Mesendoderm (in vitro differentiated cells): ENCODE measurements at regions not wholly inside any gene's neighbourhood (a gene's known extent, or its start where the extent isn't known, plus 50 kb on each side); places are given as distances from the start of the nearest gene placed in this dataset.
A peak's percentile ranks its signal among the peaks of the same experiment; 100 is the strongest.

Source experiments
- DNase-seq: peaks from one replicate; pipeline ENCODE4 v3.0.0; 2013
- H2AK5ac ChIP-seq: 2 replicates; pipeline ENCODE4 v1.6.1; 2013; ENCODE audit warnings: low read length, inconsistent platforms
- H2BK120ac ChIP-seq: 2 replicates; pipeline ENCODE4 v1.6.1; 2013; ENCODE audit warnings: low read depth, mild to moderate bottlenecking, low read length, moderate library complexity, mixed read lengths
- H2BK15ac ChIP-seq: replicated peaks from 2 replicates; pipeline ENCODE4 v1.6.1; 2013; ENCODE audit warnings: low read depth, mild to moderate bottlenecking, moderate library complexity
- H2BK5ac ChIP-seq: 2 replicates; pipeline ENCODE4 v1.6.1; 2013; ENCODE audit warnings: low read length, inconsistent platforms
- H3K18ac ChIP-seq: 2 replicates; pipeline ENCODE4 v1.6.1; 2013; ENCODE audit warnings: mild to moderate bottlenecking, low read length, mixed read lengths
- H3K23ac ChIP-seq: one replicate; pipeline ENCODE4 v1.6.1; 2013; ENCODE audit warnings: low read length
- H3K27ac ChIP-seq: 2 replicates; pipeline ENCODE4 v1.5.1; 2013; ENCODE audit warnings: low read depth, mild to moderate bottlenecking, inconsistent platforms, low read length, moderate library complexity
- H3K27me3 ChIP-seq: 2 replicates; pipeline ENCODE4 v1.6.1; 2013; ENCODE audit warnings: low read length, control low read depth, mild to moderate bottlenecking, inconsistent platforms; ENCODE audit not compliant: insufficient read depth, poor library complexity
- H3K36me3 ChIP-seq: 2 replicates; pipeline ENCODE4 v1.6.1; 2013; ENCODE audit warnings: low read length, inconsistent platforms; ENCODE audit not compliant: control insufficient read depth, insufficient read depth
- H3K4ac ChIP-seq: one replicate; pipeline ENCODE4 v1.6.1; 2013; ENCODE audit warnings: low read depth, mild to moderate bottlenecking, low read length, moderate library complexity
- H3K4me1 ChIP-seq: 2 replicates; pipeline ENCODE4 v1.6.1; 2013; ENCODE audit warnings: low read depth, low read length, inconsistent platforms; ENCODE audit not compliant: control insufficient read depth
- H3K4me2 ChIP-seq: 2 replicates; pipeline ENCODE4 v1.6.1; 2013; ENCODE audit warnings: low read length
- H3K4me3 ChIP-seq: 2 replicates; pipeline ENCODE4 v1.5.1; 2013; ENCODE audit warnings: mild to moderate bottlenecking, low read length
- H3K56ac ChIP-seq: one replicate; pipeline ENCODE4 v1.6.1; 2013; ENCODE audit warnings: low read length
- H3K79me1 ChIP-seq: 2 replicates; pipeline ENCODE4 v1.6.1; 2013; ENCODE audit warnings: low read length, inconsistent platforms
- H3K79me2 ChIP-seq: 2 replicates; pipeline ENCODE4 v1.6.1; 2013; ENCODE audit warnings: mild to moderate bottlenecking, low read length; ENCODE audit not compliant: control insufficient read depth, insufficient read depth
- H3K9ac ChIP-seq: 2 replicates; pipeline ENCODE4 v1.6.1; 2013; ENCODE audit warnings: low read length, inconsistent platforms
- H4K5ac ChIP-seq: one replicate; pipeline ENCODE4 v1.6.1; 2013; ENCODE audit warnings: low read length
- H4K8ac ChIP-seq: one replicate; pipeline ENCODE4 v1.6.1; 2013; ENCODE audit warnings: low read depth, mild to moderate bottlenecking, control low read depth, low read length, moderate library complexity
- WGBS: extraction: QIAGEN DNeasy Blood & Tissue Kit; methylation state at CpG from one replicate; pipeline ENCODE4 v1.1.7; 2013; ENCODE audit warnings: low lambda C conversion rate, missing lambda C conversion rate; ENCODE audit not compliant: insufficient coverage; ENCODE audit errors: extremely low coverage; 5-methylcytosine and 5-hydroxymethylcytosine counted together

GRCh38 chr6:109894181-109894580 lies 83.9 kb upstream of the GPR6 start:
- Histone ChIP-seq H2AK5ac (no peak overlapping the region), H2BK120ac (no peak overlapping the region), H3K79me1 (no peaks in the 10 kb centered on the region), H4K8ac (no peak overlapping the region), H3K79me2 (no peaks in the 10 kb centered on the region), H3K56ac (no peak overlapping the region), H3K27me3 (no peaks in the 10 kb centered on the region), H2BK15ac (no peak overlapping the region), H4K5ac (no peak overlapping the region), H3K18ac (no peak overlapping the region), H3K27ac (no peak overlapping the region), H3K4ac (no peak overlapping the region), H3K9ac (no peak overlapping the region), H2BK5ac (no peak overlapping the region), H3K4me3 (no peak overlapping the region), H3K4me1 (peaks cover 5% of the 10 kb centered on the region), H3K4me2 (no peak overlapping the region), H3K36me3 (no peaks in the 10 kb centered on the region), H3K23ac (no peak overlapping the region)
- no CpG with 5 or more reads among the region's 5 CpGs for WGBS
- DNase-seq = peak; percentile 20

DNA sequence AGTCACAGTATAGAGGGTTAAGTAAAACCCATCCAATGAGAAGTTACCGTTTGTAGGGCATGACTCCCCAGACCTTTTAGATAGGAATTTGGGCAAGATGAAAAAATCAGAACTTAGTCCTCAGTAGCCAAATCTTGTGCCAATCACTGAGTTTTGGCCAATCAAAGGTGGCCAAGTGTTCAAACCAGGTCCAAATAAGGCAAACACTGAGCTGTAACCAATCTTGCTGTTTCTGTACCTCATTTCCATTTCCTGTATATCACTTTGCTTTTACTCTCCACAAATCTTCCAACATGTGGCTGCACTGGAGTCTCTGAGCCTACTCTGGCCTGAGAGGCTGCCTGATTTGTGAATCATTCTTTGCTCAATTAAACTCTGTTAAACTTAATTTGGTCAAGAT lies 81.8 kb upstream of the GPR6 start:
- Histone ChIP-seq H3K4ac (no peak overlapping the region), H3K27ac (no peak overlapping the region), H3K23ac (no peak overlapping the region), H3K4me2 (no peak overlapping the region), H3K79me1 (no peaks in the 10 kb centered on the region), H3K56ac (no peak overlapping the region), H2BK15ac (no peak overlapping the region), H3K4me1 (peaks cover 10% of the 10 kb centered on the region), H3K9ac (no peak overlapping the region), H3K18ac (no peak overlapping the region), H4K8ac (no peak overlapping the region), H2BK5ac (no peak overlapping the region), H2BK120ac (no peak overlapping the region), H2AK5ac (no peak overlapping the region), H4K5ac (no peak overlapping the region), H3K36me3 (no peaks in the 10 kb centered on the region), H3K79me2 (no peaks in the 10 kb centered on the region), H3K27me3 (no peaks in the 10 kb centered on the region), H3K4me3 (no peak overlapping the region)
- DNase-seq = peak; percentile 16
- WGBS = no CpG with 5 or more reads among the region's 1 CpG

GRCh38 chr6:109897025-109897424 lies 81.1 kb upstream of the GPR6 start:
- H2BK120ac ChIP-seq = no peak overlapping the region
- no peak overlapping the region for H4K5ac ChIP-seq
- DNase-seq = no peak
- H3K27ac ChIP-seq = no peak overlapping the region
- no peaks in the 10 kb centered on the region for H3K27me3 ChIP-seq
- no peak overlapping the region for H2BK5ac ChIP-seq
- H2BK15ac ChIP-seq = no peak overlapping the region
- no CpG with 5 or more reads among the region's 2 CpGs for WGBS
- no peak overlapping the region for H3K4me2 ChIP-seq
- no peak overlapping the region for H3K9ac ChIP-seq
- H3K79me2 ChIP-seq = no peaks in the 10 kb centered on the region
- H3K56ac ChIP-seq = no peak overlapping the region
- no peak overlapping the region for H3K4me3 ChIP-seq
- H3K18ac ChIP-seq = no peak overlapping the region
- no peak overlapping the region for H2AK5ac ChIP-seq
- no peaks in the 10 kb centered on the region for H3K79me1 ChIP-seq
- H3K4ac ChIP-seq = no peak overlapping the region
- no peak overlapping the region for H4K8ac ChIP-seq
- H3K4me1 ChIP-seq = peaks cover 13% of the 10 kb centered on the region
- no peak overlapping the region for H3K23ac ChIP-seq
- no peaks in the 10 kb centered on the region for H3K36me3 ChIP-seq

- no peak overlapping the region for H3K4me3 ChIP-seq
- peaks cover 9% of the 10 kb centered on the region for H3K4me1 ChIP-seq
- H3K23ac ChIP-seq = no peak overlapping the region
- H2BK120ac ChIP-seq = no peak overlapping the region
- no peaks in the 10 kb centered on the region for H3K27me3 ChIP-seq
- H3K79me1 ChIP-seq = no peaks in the 10 kb centered on the region
- H2BK15ac ChIP-seq = no peak overlapping the region
- DNase-seq = no peak
- H3K56ac ChIP-seq = no peak overlapping the region
- no peak overlapping the region for H3K4me2 ChIP-seq
- H4K5ac ChIP-seq = no peak overlapping the region
- no CpG with 5 or more reads among the region's 2 CpGs for WGBS
- H3K79me2 ChIP-seq = no peaks in the 10 kb centered on the region
- no peak overlapping the region for H3K9ac ChIP-seq
- no peak overlapping the region for H2BK5ac ChIP-seq
- H3K36me3 ChIP-seq = no peaks in the 10 kb centered on the region
- no peak overlapping the region for H4K8ac ChIP-seq
- H2AK5ac ChIP-seq = no peak overlapping the region
- H3K18ac ChIP-seq = no peak overlapping the region
- no peak overlapping the region for H3K4ac ChIP-seq
- no peak overlapping the region for H3K27ac ChIP-seq
Measured at GRCh38 chr6:109897561-109898080, 80.5 kb upstream of the GPR6 start.

DNA sequence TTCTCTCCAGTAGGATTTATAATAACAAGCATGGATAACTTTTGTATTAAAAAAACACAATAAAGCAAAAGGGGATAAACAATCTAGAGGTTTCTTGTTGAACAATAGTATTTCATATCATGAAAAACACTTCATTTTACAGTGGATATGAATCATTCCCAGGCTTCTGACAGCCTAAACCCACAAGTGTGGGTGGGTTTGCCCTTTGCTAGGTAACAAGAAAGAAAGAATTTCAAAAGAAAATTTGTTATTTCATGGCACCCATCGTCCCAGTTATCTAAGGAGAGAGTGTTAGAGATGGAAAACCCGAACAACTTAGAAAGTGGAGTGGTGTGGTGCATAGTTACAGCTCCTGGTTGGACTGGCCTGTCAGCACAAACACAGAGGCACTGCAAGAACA lies 76.1 kb upstream of the GPR6 start:
- H3K4me3 ChIP-seq = no peak overlapping the region
- H2BK15ac ChIP-seq = no peak overlapping the region
- H3K4ac ChIP-seq = no peak overlapping the region
- no peak overlapping the region for H3K9ac ChIP-seq
- no peak overlapping the region for H3K23ac ChIP-seq
- H4K5ac ChIP-seq = no peak overlapping the region
- peaks cover 9% of the 10 kb centered on the region for H3K4me1 ChIP-seq
- no peak overlapping the region for H4K8ac ChIP-seq
- H3K79me1 ChIP-seq = no peaks in the 10 kb centered on the region
- no peak overlapping the region for H3K56ac ChIP-seq
- no peaks in the 10 kb centered on the region for H3K27me3 ChIP-seq
- no peaks in the 10 kb centered on the region for H3K36me3 ChIP-seq
- DNase-seq = no peak
- no CpG with 5 or more reads among the region's 2 CpGs for WGBS
- H2BK120ac ChIP-seq = no peak overlapping the region
- H2BK5ac ChIP-seq = no peak overlapping the region
- H3K4me2 ChIP-seq = no peak overlapping the region
- no peaks in the 10 kb centered on the region for H3K79me2 ChIP-seq
- no peak overlapping the region for H3K27ac ChIP-seq
- H2AK5ac ChIP-seq = no peak overlapping the region
- H3K18ac ChIP-seq = no peak overlapping the region

- DNase-seq = no peak
- WGBS = no CpG with 5 or more reads among the region's 1 CpG
Measured at GRCh38 chr6:109902870-109903269, 75.2 kb upstream of the GPR6 start.

More at GRCh38 chr6:109902870-109903269, 75.2 kb upstream of the GPR6 start:
- H2BK120ac ChIP-seq = no peak overlapping the region
- H3K36me3 ChIP-seq = no peaks in the 10 kb centered on the region
- H3K9ac ChIP-seq = no peak overlapping the region
- no peak overlapping the region for H3K18ac ChIP-seq
- peaks cover 9% of the 10 kb centered on the region for H3K4me1 ChIP-seq
- H4K5ac ChIP-seq = no peak overlapping the region
- no peak overlapping the region for H3K4ac ChIP-seq
- no peak overlapping the region for H2BK5ac ChIP-seq
- H3K27me3 ChIP-seq = no peaks in the 10 kb centered on the region
- H2AK5ac ChIP-seq = no peak overlapping the region
- no peak overlapping the region for H2BK15ac ChIP-seq
- H3K27ac ChIP-seq = no peak overlapping the region
- H3K23ac ChIP-seq = no peak overlapping the region
- no peak overlapping the region for H3K4me3 ChIP-seq
- no peaks in the 10 kb centered on the region for H3K79me1 ChIP-seq
- no peak overlapping the region for H3K56ac ChIP-seq
- no peaks in the 10 kb centered on the region for H3K79me2 ChIP-seq
- H4K8ac ChIP-seq = no peak overlapping the region
- no peak overlapping the region for H3K4me2 ChIP-seq
